ENCODE measurements at regions not wholly inside any gene's neighbourhood (a gene's known extent, or its start where the extent isn't known, plus 50 kb on each side); places are given as distances from the start of the nearest gene placed in this dataset.
"Not testable (repeated sequence)": the region's sequence is repeated elsewhere in the genome, so short reads cannot be mapped to it uniquely, and the experiment has no call there.

DNA sequence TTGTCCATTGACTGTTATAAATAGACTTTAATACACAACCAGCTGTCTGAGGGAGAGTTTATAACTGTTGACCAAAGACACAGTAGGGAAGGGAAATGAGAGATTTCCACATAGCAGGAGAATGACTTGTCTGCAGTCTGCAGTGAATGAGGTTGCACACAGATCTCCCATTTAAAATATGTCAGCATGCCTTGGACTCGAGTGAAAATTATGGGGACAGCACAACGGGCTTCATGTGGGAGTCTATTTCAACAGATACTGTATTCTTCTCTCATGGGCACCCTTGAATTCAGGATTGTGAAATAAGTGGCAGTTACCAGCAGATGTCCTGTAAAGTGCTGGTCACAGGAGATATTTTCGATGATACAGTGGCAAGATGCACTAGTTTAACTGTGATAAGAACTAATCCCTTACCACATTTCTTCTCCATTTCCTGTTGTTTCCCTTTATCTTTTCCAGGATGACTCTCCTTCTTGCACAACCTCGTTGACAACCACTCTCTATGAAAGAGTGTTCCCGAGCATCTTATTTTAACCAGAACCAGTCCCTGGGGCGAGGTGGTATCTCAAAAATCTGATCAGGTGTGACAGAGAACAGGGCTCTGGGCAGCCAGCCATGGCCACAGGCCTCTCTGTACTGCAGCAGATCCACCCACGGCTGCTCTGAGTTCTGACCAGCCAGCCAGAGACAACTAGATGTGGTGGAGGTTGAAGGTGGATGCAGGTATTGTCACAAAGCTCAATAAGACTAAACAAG, 51.5 kb upstream of the MAP3K1 start:
- TF ChIP-seq, protein P1, sequence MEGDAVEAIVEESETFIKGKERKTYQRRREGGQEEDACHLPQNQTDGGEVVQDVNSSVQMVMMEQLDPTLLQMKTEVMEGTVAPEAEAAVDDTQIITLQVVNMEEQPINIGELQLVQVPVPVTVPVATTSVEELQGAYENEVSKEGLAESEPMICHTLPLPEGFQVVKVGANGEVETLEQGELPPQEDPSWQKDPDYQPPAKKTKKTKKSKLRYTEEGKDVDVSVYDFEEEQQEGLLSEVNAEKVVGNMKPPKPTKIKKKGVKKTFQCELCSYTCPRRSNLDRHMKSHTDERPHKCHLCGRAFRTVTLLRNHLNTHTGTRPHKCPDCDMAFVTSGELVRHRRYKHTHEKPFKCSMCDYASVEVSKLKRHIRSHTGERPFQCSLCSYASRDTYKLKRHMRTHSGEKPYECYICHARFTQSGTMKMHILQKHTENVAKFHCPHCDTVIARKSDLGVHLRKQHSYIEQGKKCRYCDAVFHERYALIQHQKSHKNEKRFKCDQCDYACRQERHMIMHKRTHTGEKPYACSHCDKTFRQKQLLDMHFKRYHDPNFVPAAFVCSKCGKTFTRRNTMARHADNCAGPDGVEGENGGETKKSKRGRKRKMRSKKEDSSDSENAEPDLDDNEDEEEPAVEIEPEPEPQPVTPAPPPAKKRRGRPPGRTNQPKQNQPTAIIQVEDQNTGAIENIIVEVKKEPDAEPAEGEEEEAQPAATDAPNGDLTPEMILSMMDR (conservative IDR thresholded peaks at IDR 0.05) = no peak
- H3K27ac ChIP-seq = no peak overlapping the region

DNA sequence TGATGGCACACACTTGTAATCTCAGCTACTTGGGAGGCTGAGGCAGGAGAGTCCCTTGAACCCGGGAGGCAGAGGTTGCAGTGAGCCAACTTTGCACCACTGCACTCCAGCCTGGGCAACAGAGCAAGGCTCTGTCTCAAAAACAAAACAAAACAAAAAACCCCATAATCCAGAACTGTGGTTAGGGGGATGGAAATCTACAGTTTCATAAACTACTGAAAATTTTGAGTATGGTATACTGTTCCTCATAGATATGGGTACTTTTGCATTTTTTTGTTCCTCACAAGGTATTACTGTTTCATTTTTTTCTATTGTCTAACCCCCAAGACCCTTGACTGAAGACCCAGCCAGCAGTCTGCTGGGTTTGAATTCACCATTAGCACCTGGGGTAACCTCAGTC, 52.2 kb upstream of the MAP3K1 start:
- no peak overlapping the region for H3K27ac ChIP-seq
- TF ChIP-seq, protein P1 (conservative IDR thresholded peaks at IDR 0.05) = no peak

DNA sequence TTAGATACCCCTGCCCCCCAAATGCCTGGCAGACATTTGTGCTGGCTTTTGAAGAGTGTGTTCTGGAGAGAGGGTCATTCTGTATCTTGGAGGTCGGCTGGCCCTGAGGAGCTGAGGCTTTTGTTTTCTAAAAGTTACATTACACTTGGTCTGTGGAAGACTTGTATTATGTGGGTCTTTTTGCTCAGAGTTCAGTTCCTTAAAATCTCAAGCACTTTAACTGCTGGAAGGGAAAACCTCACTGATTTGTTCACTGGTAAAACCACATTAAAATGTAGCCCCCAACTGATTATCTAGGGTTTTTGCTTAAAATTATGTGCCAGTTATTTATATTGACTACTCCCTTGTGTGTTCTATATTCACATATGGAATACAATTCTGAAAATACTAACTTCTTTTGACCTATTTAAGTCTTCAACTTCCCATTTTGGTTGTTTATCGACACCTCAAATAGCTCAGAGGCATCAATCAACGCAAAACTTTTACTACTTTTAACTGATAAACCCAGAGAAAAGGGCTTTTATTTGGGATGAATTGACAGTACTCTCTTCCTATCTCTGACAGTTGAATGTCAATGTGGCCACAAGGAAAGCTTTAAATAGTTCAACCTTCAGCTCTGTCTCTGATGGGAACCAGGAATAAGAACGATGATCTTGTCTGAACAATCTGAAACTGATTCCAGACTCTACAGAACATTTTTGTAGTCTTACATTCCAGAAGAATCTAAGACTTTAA, 54.0 kb upstream of the MAP3K1 start:
- H3K27ac ChIP-seq = no peak overlapping the region
- TF ChIP-seq, protein P1 (conservative IDR thresholded peaks at IDR 0.05) = no peak

DNA sequence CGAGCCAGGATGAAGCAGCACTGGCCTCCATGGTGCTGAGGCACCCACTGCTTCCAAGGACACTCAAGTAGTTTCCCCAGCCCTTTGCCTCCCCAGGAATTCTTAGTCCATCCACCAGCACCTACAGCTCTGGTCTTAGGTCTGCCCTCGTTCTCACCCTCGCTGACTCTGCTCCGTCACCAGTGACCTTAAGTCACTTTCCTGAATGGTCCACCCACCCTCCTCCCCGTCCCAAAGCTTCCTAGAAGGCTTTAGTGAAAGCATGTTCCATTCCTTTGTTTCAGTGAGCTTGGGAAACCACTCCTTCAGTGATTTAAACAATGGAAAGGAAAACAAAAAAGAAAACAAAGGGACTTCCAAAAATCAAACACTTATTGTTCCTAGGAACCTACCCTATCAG, 54.6 kb upstream of the MAP3K1 start:
- TF ChIP-seq, protein P1 (conservative IDR thresholded peaks at IDR 0.05) = no peak
- no peak overlapping the region for H3K27ac ChIP-seq

DNA sequence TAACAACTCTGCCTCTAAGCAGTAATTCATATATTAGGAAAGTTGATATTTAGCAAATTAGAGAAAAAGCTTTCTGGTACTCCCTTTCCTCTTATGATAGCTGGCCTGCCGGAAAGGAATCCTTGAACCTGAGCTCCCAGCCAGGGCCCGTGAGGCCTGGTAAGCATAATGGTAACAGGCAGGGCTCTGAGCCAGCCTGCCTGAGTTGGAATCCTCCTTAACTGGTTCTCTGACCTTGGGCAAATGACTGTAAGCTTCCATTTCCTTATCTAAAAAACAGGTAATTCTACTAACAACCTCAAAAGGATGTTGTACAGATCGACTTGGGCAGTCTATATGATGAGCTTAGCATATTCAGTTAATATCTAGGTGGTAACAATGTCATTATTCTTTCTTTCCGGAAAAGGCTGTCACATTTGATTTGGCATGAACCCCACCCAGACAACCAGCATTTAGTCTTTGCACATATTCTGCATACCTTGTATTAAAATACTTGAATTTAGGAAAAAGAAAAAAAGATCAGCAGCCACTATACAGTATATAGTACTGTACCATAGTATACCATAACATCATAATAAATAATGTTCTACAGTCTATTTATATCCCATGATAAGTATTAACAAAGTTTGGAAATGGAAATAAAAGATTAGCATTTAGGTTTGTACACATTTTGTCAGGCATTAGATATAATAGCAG, 55.7 kb upstream of the MAP3K1 start:
- TF ChIP-seq, protein P1 (conservative IDR thresholded peaks at IDR 0.05) = no peak
- no peak overlapping the region for H3K27ac ChIP-seq

DNA sequence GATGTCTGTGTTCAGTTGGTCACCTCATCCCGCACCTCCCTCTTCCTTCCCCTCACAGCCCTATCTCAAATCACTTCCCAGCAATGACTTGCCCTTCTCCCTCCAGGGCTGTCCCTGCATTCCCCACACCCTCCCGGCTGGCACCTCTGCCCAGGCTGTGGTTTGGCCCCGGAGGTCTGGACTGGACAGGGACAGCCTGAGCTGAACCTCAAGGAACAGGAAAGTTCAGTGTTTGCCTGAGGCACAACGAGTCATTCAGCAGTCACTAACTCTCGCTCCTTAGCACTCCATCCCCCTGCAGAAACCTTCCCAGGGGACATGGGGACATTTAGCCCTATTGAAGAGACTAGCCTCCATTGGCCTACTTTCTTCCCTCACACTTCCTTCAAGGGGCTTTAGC, 58.3 kb upstream of the MAP3K1 start:
- TF ChIP-seq, protein P1 (conservative IDR thresholded peaks at IDR 0.05) = no peak
- no peak overlapping the region for H3K27ac ChIP-seq

DNA sequence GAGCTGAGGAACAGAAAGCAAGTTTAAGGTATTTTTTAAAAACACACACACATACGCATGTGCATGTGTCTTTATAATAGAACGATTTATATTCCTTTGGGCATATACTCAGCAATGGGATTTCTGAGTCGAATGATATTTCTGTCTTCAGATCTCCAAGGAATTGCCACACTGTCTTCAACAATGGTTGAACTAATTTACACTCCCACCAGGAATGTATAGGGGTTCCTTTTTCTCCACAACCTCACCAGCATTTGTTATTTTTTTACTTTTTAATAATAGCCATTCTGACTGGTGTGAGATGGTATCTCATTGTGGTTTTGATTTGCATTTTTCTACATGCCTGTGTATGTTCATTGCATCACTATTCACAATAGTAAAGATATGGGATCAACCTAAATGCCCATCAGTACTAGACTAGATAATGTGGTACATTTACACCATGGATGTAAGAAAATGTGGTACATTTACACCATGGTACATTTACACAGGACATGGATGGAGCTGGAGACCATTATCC, 60.3 kb upstream of the MAP3K1 start:
- TF ChIP-seq, protein P1 (conservative IDR thresholded peaks at IDR 0.05) = no peak
- no peak overlapping the region for H3K27ac ChIP-seq

DNA sequence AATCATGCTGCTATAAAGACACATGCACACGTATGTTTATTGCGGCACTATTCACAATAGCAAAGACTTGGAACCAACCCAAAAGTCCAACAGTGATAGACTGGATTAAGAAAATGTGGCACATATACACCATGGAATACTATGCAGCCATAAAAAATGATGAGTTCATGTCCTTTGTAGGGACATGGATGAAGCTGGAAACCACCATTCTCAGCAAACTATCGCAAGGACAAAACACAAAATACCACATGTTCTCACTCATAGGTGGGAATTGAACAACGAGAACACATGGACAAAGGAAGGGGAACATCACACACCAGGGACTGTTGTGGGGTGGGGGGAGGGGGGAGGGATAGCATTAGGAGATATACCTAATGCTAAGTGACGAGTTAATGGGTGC, 61.8 kb upstream of the MAP3K1 start:
- H3K27ac ChIP-seq = not testable (repeated sequence)
